OCI-LY7 (cell line): ENCODE measurements at regions not wholly inside any gene's neighbourhood (a gene's known extent, or its start where the extent isn't known, plus 50 kb on each side); places are given as distances from the start of the nearest gene placed in this dataset.

Experiments used
- EZH2phosphoT487 ChIP-seq: fragments of 200-600 bp; sonication (generic); IDR thresholded peaks from 2 replicates; pipeline ENCODE4 v1.6.1; 2018; ENCODE audit warnings: low read depth, borderline replicate concordance, mild to moderate bottlenecking, mixed run types, antibody characterized with exemption, low read length, moderate library complexity, mixed read lengths
- TF ChIP-seq, protein P1 (sequence below): fragments of 200-600 bp; sonication (generic); conservative IDR thresholded peaks from 2 replicates; pipeline ENCODE4 v1.5.1; 2014; ENCODE audit warnings: mild to moderate bottlenecking, antibody characterized with exemption, low read length, moderate library complexity, mixed read lengths

DNA sequence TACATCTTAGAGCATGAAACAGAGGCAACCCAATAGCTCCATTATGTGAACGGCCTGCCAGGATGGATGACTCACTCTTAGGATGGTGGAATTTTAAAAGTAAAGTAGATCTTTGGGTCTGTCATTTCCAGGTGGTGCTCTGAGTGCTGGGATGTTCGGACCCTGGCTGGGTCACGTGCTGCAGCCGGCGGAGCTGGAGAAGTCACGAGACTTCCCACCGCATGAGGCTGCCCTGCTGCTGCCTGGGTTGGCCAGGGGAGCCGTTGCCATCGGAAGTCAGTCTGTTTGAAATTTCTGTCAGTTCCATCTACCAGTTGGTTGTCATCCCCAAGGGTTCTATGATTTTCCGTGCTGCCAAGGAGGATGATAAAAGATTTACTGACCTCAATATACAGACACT, 93.3 kb upstream of the ALKAL2 start:
- TF ChIP-seq, protein P1, sequence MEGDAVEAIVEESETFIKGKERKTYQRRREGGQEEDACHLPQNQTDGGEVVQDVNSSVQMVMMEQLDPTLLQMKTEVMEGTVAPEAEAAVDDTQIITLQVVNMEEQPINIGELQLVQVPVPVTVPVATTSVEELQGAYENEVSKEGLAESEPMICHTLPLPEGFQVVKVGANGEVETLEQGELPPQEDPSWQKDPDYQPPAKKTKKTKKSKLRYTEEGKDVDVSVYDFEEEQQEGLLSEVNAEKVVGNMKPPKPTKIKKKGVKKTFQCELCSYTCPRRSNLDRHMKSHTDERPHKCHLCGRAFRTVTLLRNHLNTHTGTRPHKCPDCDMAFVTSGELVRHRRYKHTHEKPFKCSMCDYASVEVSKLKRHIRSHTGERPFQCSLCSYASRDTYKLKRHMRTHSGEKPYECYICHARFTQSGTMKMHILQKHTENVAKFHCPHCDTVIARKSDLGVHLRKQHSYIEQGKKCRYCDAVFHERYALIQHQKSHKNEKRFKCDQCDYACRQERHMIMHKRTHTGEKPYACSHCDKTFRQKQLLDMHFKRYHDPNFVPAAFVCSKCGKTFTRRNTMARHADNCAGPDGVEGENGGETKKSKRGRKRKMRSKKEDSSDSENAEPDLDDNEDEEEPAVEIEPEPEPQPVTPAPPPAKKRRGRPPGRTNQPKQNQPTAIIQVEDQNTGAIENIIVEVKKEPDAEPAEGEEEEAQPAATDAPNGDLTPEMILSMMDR, result no peak
- TF ChIP-seq EZH2phosphoT487, result no peak
